DND-41 (cell line): ENCODE measurements at regions not wholly inside any gene's neighbourhood (a gene's known extent, or its start where the extent isn't known, plus 50 kb on each side); places are given as distances from the start of the nearest gene placed in this dataset.

Source experiments
- ATAC-seq: fragments of 200-7000 bp; cut with Tn5 transposase; 3 replicates; pipeline ENCODE4 v1.9.1; 2021; ENCODE audit warnings: low read depth; ENCODE audit not compliant: insufficient read depth
- DNase-seq: peaks from one replicate; pipeline ENCODE4 v3.0.0-alpha.2; 2020
- H2AFZ ChIP-seq: 2 replicates; pipeline ENCODE4 v1.6.0; 2012; ENCODE audit warnings: low read depth, low read length
- H3K27ac ChIP-seq: 2 replicates; pipeline ENCODE4 v1.5.1; 2012; ENCODE audit warnings: low read length, inconsistent platforms
- H3K27me3 ChIP-seq: fragments of 200-600 bp; sonication (generic); 2 replicates; pipeline ENCODE4 v1.6.0; 2012; ENCODE audit warnings: low read length, mild to moderate bottlenecking, inconsistent platforms; ENCODE audit not compliant: insufficient read depth, poor library complexity
- H3K36me3 ChIP-seq: 2 replicates; pipeline ENCODE4 v1.5.1; 2012; ENCODE audit warnings: low read length, inconsistent platforms; ENCODE audit not compliant: insufficient read depth
- H3K4me1 ChIP-seq: 2 replicates; pipeline ENCODE4 v1.5.1; 2012; ENCODE audit warnings: mild to moderate bottlenecking, low read length; ENCODE audit not compliant: insufficient read depth
- H3K4me2 ChIP-seq: 2 replicates; pipeline ENCODE4 v1.6.0; 2012; ENCODE audit warnings: mild to moderate bottlenecking, moderate library complexity, low read length, inconsistent platforms; ENCODE audit not compliant: insufficient read depth
- H3K4me3 ChIP-seq, 2 experiments: fragments of 200-600 bp in 1 of 2; shearing (Covaris generic) in 1 of 2; 2 replicates each; pipeline ENCODE4 v1.5.1; 2012 to 2016; ENCODE audit warnings: inconsistent platforms in 2 of 2, low read length in 2 of 2, mild to moderate bottlenecking in 2 of 2, low read depth in 1 of 2, moderate library complexity in 1 of 2
- H3K79me2 ChIP-seq: 2 replicates; pipeline ENCODE4 v1.6.0; 2012; ENCODE audit warnings: low read length, inconsistent platforms; ENCODE audit not compliant: insufficient read depth
- H3K9ac ChIP-seq: 2 replicates; pipeline ENCODE4 v1.6.0; 2012; ENCODE audit warnings: low read depth, mild to moderate bottlenecking, inconsistent platforms, low read length, moderate library complexity
- H3K9me3 ChIP-seq: 2 replicates; pipeline ENCODE4 v1.5.1; 2012; ENCODE audit warnings: low read length, moderate library complexity, mild to moderate bottlenecking, inconsistent platforms; ENCODE audit not compliant: insufficient read depth, severe bottlenecking
- H4K20me1 ChIP-seq: 2 replicates; pipeline ENCODE4 v1.6.0; 2012; ENCODE audit warnings: low read length; ENCODE audit not compliant: insufficient read depth
- EZH2 ChIP-seq: IDR thresholded peaks from 3 replicates; pipeline ENCODE4 v1.6.1; 2012; ENCODE audit warnings: borderline replicate concordance, low read depth, mild to moderate bottlenecking, moderate library complexity, low read length, inconsistent platforms; ENCODE audit not compliant: severe bottlenecking
- TF ChIP-seq, protein P1 (sequence below): IDR thresholded peaks from 2 replicates; pipeline ENCODE4 v1.5.1; 2012; ENCODE audit warnings: borderline replicate concordance, low read length, moderate library complexity, mild to moderate bottlenecking; ENCODE audit not compliant: poor library complexity, severe bottlenecking; ENCODE audit errors: extremely low read depth

DNA sequence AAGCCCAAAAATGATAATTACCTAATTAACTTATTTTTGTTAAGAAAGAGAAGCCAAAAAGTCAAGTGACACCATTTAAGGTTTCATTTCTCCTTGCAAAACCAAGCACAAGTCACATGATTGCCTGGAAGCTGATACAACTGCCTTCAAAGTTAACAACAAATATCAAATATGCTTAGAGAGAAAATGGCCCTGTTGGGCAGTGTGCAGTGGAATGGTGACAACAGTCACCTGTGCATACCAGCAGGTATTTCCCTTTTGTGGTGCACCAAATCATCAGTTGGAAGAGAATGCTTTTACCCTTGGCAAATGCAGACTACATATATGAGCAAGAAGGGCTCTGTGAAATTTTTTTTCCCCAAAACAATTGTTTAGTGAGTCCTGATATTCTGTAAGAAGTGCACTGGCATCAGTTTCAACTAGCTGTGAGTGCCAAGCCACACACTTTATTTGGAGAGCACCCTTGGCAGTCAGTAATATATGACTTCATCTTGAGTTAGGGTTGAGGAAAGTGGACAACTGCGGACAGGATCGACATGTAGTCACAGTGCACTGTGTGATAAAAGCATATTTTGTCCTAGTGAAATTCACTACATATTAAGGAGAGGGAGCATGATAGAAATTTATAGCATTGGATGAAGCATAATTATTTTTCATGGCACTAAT is 74.9 kb upstream of the DOCK10 start:
- H3K36me3 ChIP-seq, result no peaks in the 10 kb centered on the region
- no peaks in the 10 kb centered on the region for H3K79me2 ChIP-seq
- H4K20me1 ChIP-seq, result no peaks in the 10 kb centered on the region
- no peak for ATAC-seq
- H3K27me3 ChIP-seq, result no peaks in the 10 kb centered on the region
- no peak overlapping the region for H3K4me3 ChIP-seq
- no peak overlapping the region for H2AFZ ChIP-seq
- no peak overlapping the region for H3K9ac ChIP-seq
- no peak overlapping the region for H3K4me2 ChIP-seq
- no peak for DNase-seq
- no peaks in the 10 kb centered on the region for H3K4me1 ChIP-seq
- no peaks in the 10 kb centered on the region for H3K9me3 ChIP-seq
- no peak overlapping the region for H3K27ac ChIP-seq
- TF ChIP-seq EZH2, result no peak
- TF ChIP-seq, protein P1, sequence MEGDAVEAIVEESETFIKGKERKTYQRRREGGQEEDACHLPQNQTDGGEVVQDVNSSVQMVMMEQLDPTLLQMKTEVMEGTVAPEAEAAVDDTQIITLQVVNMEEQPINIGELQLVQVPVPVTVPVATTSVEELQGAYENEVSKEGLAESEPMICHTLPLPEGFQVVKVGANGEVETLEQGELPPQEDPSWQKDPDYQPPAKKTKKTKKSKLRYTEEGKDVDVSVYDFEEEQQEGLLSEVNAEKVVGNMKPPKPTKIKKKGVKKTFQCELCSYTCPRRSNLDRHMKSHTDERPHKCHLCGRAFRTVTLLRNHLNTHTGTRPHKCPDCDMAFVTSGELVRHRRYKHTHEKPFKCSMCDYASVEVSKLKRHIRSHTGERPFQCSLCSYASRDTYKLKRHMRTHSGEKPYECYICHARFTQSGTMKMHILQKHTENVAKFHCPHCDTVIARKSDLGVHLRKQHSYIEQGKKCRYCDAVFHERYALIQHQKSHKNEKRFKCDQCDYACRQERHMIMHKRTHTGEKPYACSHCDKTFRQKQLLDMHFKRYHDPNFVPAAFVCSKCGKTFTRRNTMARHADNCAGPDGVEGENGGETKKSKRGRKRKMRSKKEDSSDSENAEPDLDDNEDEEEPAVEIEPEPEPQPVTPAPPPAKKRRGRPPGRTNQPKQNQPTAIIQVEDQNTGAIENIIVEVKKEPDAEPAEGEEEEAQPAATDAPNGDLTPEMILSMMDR, result no peak

- H3K27me3 ChIP-seq, result no peaks in the 10 kb centered on the region
- no peaks in the 10 kb centered on the region for H4K20me1 ChIP-seq
- H3K9ac ChIP-seq, result no peak overlapping the region
- ATAC-seq (no peak), DNase-seq (no peak)
- no peak overlapping the region for H3K4me2 ChIP-seq
- no peaks in the 10 kb centered on the region for H3K9me3 ChIP-seq
- H3K36me3 ChIP-seq, result no peaks in the 10 kb centered on the region
- H2AFZ ChIP-seq, result no peak overlapping the region
- no peak overlapping the region for H3K27ac ChIP-seq
- no peak for TF ChIP-seq EZH2
- TF ChIP-seq, protein P1, result no peak
- H3K4me1 ChIP-seq, result no peaks in the 10 kb centered on the region
- H3K4me3 ChIP-seq, result no peak overlapping the region
- no peaks in the 10 kb centered on the region for H3K79me2 ChIP-seq
Measured at GRCh38 chr2:225114786-225115323, 72.6 kb upstream of the DOCK10 start.

GRCh38 chr2:225113371-225114015 is 71.2 kb upstream of the DOCK10 start:
- H3K9ac ChIP-seq, result no peak overlapping the region
- no peaks in the 10 kb centered on the region for H3K36me3 ChIP-seq
- no peaks in the 10 kb centered on the region for H4K20me1 ChIP-seq
- no peaks in the 10 kb centered on the region for H3K27me3 ChIP-seq
- ATAC-seq (no peak), DNase-seq (no peak)
- H3K4me3 ChIP-seq, result no peak overlapping the region
- H3K9me3 ChIP-seq, result no peaks in the 10 kb centered on the region
- H3K4me2 ChIP-seq, result no peak overlapping the region
- TF ChIP-seq EZH2, result no peak
- TF ChIP-seq, protein P1, result no peak
- no peak overlapping the region for H2AFZ ChIP-seq
- no peaks in the 10 kb centered on the region for H3K4me1 ChIP-seq
- no peaks in the 10 kb centered on the region for H3K79me2 ChIP-seq
- no peak overlapping the region for H3K27ac ChIP-seq
